AG09309 (cell line): ENCODE measurements at regions not wholly inside any gene's neighbourhood (a gene's known extent, or its start where the extent isn't known, plus 50 kb on each side); places are given as distances from the start of the nearest gene placed in this dataset.

Experiments
- DNase-seq: peaks from one replicate; pipeline ENCODE4 v3.0.0-alpha.2; 2010; ENCODE audit warnings: low read depth
- H3K4me3 ChIP-seq: 2 replicates; pipeline ENCODE4 v1.5.1; 2011; ENCODE audit warnings: mild to moderate bottlenecking, low read depth, low read length, moderate library complexity; ENCODE audit not compliant: control insufficient read depth
- TF ChIP-seq, protein P1 (sequence below): IDR thresholded peaks from 2 replicates; pipeline ENCODE4 v1.5.1; 2011; ENCODE audit warnings: mild to moderate bottlenecking, low read depth, low read length, inconsistent platforms; ENCODE audit not compliant: insufficient read depth, control insufficient read depth; ENCODE audit errors: missing control alignments

DNA sequence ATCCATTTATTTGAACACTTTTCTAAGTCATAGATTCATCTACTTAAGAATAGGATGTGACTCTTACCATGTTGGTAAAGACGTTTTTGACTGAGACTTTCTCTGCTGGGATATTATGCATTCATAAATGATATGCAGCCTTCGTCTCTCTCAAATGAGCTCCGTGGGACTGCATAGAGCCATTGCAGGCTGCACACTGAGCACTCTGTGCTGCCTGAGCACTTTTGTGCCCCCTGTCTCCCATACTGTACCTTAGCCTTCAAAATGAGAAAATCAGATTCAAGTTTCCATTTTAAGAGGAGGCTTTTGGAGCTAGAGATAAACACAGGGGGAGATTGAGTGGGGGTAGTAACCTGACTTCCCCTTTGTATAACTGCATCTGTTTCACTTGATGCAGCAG is 433.6 kb downstream of the ZIC3 start:
- H3K4me3 ChIP-seq: no peak overlapping the region
- TF ChIP-seq, protein P1, sequence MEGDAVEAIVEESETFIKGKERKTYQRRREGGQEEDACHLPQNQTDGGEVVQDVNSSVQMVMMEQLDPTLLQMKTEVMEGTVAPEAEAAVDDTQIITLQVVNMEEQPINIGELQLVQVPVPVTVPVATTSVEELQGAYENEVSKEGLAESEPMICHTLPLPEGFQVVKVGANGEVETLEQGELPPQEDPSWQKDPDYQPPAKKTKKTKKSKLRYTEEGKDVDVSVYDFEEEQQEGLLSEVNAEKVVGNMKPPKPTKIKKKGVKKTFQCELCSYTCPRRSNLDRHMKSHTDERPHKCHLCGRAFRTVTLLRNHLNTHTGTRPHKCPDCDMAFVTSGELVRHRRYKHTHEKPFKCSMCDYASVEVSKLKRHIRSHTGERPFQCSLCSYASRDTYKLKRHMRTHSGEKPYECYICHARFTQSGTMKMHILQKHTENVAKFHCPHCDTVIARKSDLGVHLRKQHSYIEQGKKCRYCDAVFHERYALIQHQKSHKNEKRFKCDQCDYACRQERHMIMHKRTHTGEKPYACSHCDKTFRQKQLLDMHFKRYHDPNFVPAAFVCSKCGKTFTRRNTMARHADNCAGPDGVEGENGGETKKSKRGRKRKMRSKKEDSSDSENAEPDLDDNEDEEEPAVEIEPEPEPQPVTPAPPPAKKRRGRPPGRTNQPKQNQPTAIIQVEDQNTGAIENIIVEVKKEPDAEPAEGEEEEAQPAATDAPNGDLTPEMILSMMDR: no peak
- DNase-seq: no peak

DNA sequence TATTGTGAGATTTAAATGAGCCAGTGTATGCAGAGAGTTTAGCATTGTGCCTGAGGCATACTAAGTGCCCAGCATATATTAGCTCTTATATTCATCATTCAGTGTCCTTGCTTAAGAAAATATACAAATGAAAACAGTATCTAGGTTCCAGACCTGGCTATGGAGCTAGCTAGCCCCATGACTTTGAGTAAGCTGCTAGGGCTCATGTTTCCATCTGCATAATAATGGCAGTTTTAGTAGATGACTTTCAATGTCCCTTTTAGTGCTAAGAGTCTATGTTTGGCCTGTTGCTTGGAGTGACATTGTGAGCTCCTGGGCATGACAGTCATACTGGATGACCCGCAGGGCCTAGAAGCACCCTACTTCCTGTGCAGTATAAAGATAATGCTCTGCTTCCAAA is 435.3 kb downstream of the ZIC3 start:
- TF ChIP-seq, protein P1: no peak
- DNase-seq: no peak
- H3K4me3 ChIP-seq: no peak overlapping the region

DNA sequence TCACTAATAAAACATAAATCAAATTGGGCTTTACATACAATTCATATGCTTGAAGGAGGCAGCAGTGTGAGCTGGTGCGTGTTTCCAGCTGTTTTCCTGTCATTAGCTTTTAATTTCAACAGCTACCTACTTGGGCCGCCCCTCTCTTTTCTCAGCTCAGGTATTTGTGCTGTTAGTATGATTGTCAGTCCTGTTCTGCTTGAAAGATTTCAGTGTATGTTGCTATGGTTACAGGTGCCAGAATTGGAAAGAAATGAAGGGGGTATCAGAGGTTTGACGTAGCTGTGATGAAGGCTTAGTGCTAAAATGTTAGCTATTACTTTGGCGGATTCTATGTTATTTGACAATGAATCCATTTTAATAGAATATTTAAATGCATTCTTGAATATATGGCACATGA is 440.3 kb downstream of the ZIC3 start:
- TF ChIP-seq, protein P1: no peak
- H3K4me3 ChIP-seq: no peak overlapping the region
- DNase-seq: no peak

GRCh38 chrX:138008281-138008680 is 442.4 kb downstream of the ZIC3 start:
- no peak for DNase-seq
- TF ChIP-seq, protein P1: no peak
- H3K4me3 ChIP-seq: no peak overlapping the region

DNA sequence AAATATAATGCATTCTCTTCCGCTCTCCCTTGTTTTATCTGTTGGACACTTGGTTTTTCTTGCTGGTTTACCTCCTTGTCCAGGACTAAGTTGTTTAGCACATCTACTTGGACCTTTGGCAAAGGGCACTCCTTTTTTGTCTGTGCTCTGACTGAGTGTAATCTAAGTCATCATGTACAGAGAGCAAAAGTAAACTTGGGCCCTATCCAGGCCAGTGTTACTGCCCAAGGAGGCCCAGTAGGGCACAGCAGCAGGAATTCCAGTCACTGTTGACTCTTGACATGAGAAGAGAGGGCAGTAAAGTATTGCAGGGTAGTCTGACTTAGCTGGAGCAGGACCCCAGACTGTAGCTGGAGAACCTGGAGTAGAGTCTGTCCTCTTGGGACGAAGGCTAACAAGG is 445.5 kb downstream of the ZIC3 start:
- TF ChIP-seq, protein P1: no peak
- no peak for DNase-seq

DNA sequence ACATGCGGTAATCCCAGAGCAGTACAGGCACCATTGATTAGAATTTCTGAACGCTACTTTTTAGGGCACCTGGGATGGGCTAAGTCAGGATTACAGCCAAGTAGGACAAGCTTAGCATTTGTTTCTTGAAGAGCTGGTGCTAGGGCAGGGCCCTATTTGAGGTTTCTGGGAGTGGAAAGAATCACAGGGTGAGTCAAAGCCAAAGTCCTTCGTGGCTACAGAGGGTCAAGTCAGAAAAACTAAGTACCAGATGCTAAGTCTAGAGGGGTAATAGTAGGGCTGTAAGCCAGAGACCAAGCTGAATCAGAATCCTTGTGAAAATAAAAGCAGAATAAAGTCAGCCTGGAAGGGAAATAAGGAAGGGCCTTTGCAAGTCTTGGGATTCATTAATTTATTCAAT is 448.6 kb downstream of the ZIC3 start:
- TF ChIP-seq, protein P1: no peak
- no peak for DNase-seq
- no peak overlapping the region for H3K4me3 ChIP-seq

More for the DNA sequence above, 445.5 kb downstream of the ZIC3 start:
- H3K4me3 ChIP-seq: no peak overlapping the region
